HEK293 (cell line): ENCODE measurements at regions not wholly inside any gene's neighbourhood (a gene's known extent, or its start where the extent isn't known, plus 50 kb on each side); places are given as distances from the start of the nearest gene placed in this dataset.

Source experiments
- CTCF ChIA-PET: fragments of 350-600 bp; formaldehyde crosslinking; extraction: SDS; loops from one replicate; lab custom pipeline; 2021; ENCODE audit warnings: antibody characterized with exemption; lab: Yijun Ruan, JAX
- POLR2A ChIA-PET: fragments of 300-600 bp; formaldehyde crosslinking; extraction: SDS; loops from one replicate; lab custom pipeline; 2020; ENCODE audit warnings: antibody characterized with exemption, inconsistent platforms; lab: Yijun Ruan, JAX
- H3K27ac ChIP-seq: fragments of 200-500 bp; sonication (Bioruptor generic); 2 replicates; pipeline ENCODE4 v1.5.1; 2014; ENCODE audit warnings: low read depth, low read length, control low read depth, inconsistent platforms; ENCODE audit errors: extremely low read depth
- H3K36me3 ChIP-seq, 2 experiments: fragments of 200-500 bp in 1 of 2; sonication (Bioruptor generic) in 1 of 2; 1 replicate in 1 of 2; 2 replicates in 1 of 2; pipeline ENCODE4 v1.5.1; 2014 to 2017; ENCODE audit warnings: inconsistent platforms in 2 of 2, low read length in 2 of 2; ENCODE audit not compliant: control insufficient read depth in 2 of 2, insufficient read depth in 1 of 2
- H3K4me1 ChIP-seq: fragments of 200-500 bp; sonication (Bioruptor generic); 2 replicates; pipeline ENCODE4 v1.5.1; 2014; ENCODE audit warnings: mild to moderate bottlenecking, low read length, inconsistent platforms; ENCODE audit not compliant: control insufficient read depth, insufficient read depth
- H3K4me3 ChIP-seq: 2 replicates; pipeline ENCODE4 v1.5.1; 2011; ENCODE audit warnings: low read depth, mild to moderate bottlenecking, control low read depth, low read length, moderate library complexity
- H3K9me3 ChIP-seq: fragments of 200-500 bp; sonication (Bioruptor generic); 2 replicates; pipeline ENCODE4 v1.5.1; 2014; ENCODE audit warnings: low read depth, low read length, inconsistent platforms; ENCODE audit not compliant: control insufficient read depth, insufficient read depth
- GLI4 ChIP-seq: fragments of 450-650 bp; formaldehyde crosslinking; IDR thresholded peaks from 2 replicates; pipeline ENCODE4 v1.5.1; 2016; ENCODE audit warnings: missing biosample characterization, missing genetic modification characterization
- GLIS1 ChIP-seq: fragments of 450-650 bp; formaldehyde crosslinking; IDR thresholded peaks from 2 replicates; pipeline ENCODE4 v1.5.1; 2016; ENCODE audit warnings: missing biosample characterization, missing genetic modification characterization
- GLIS2 ChIP-seq: fragments of 450-650 bp; formaldehyde crosslinking; IDR thresholded peaks from 2 replicates; pipeline ENCODE4 v1.5.1; 2016; ENCODE audit warnings: missing biosample characterization, missing genetic modification characterization
- KLF9 ChIP-seq: fragments of 450-650 bp; formaldehyde crosslinking; IDR thresholded peaks from 2 replicates; pipeline ENCODE4 v1.5.1; 2016; ENCODE audit warnings: missing biosample characterization, missing genetic modification characterization, low read depth
- SP3 ChIP-seq: fragments of 450-650 bp; formaldehyde crosslinking; IDR thresholded peaks from 2 replicates; pipeline ENCODE4 v1.5.1; 2016; ENCODE audit warnings: missing biosample characterization, missing genetic modification characterization
- TRIM28 ChIP-seq: IDR thresholded peaks from 2 replicates; pipeline ENCODE4 v1.6.1; 2011; ENCODE audit warnings: low read length, control low read depth, borderline replicate concordance
- YY1 ChIP-seq: fragments of 450-650 bp; formaldehyde crosslinking; IDR thresholded peaks from 2 replicates; pipeline ENCODE4 v1.5.1; 2018; ENCODE audit warnings: missing biosample characterization, missing genetic modification characterization
- ZBTB48 ChIP-seq: fragments of 450-650 bp; formaldehyde crosslinking; IDR thresholded peaks from 2 replicates; pipeline ENCODE4 v1.5.1; 2016; ENCODE audit warnings: missing biosample characterization, missing genetic modification characterization
- ZBTB7A ChIP-seq: fragments of 450-650 bp; formaldehyde crosslinking; IDR thresholded peaks from 2 replicates; pipeline ENCODE4 v1.5.1; 2016; ENCODE audit warnings: low read depth, missing biosample characterization, missing genetic modification characterization
- ZIC2 ChIP-seq: fragments of 450-650 bp; formaldehyde crosslinking; IDR thresholded peaks from 2 replicates; pipeline ENCODE4 v1.5.1; 2016; ENCODE audit warnings: missing biosample characterization, missing genetic modification characterization
- ZNF10 ChIP-seq: fragments of 450-650 bp; formaldehyde crosslinking; IDR thresholded peaks from 2 replicates; pipeline ENCODE4 v1.5.1; 2017; ENCODE audit warnings: missing biosample characterization, missing genetic modification characterization
- ZNF202 ChIP-seq: fragments of 450-650 bp; formaldehyde crosslinking; IDR thresholded peaks from 2 replicates; pipeline ENCODE4 v1.5.1; 2016; ENCODE audit warnings: missing biosample characterization, missing genetic modification characterization, borderline replicate concordance
- ZNF211 ChIP-seq: fragments of 450-650 bp; formaldehyde crosslinking; IDR thresholded peaks from 2 replicates; pipeline ENCODE4 v1.5.1; 2016; ENCODE audit warnings: low read depth, missing biosample characterization, missing genetic modification characterization
- ZNF223 ChIP-seq: fragments of 450-650 bp; formaldehyde crosslinking; IDR thresholded peaks from 2 replicates; pipeline ENCODE4 v1.5.1; 2016; ENCODE audit warnings: missing biosample characterization, missing genetic modification characterization
- ZNF366 ChIP-seq: fragments of 450-650 bp; formaldehyde crosslinking; conservative IDR thresholded peaks from 2 replicates; pipeline ENCODE4 v1.5.1; 2016; ENCODE audit warnings: missing biosample characterization, missing genetic modification characterization
- ZNF530 ChIP-seq: fragments of 450-650 bp; formaldehyde crosslinking; IDR thresholded peaks from 2 replicates; pipeline ENCODE4 v1.5.1; 2016; ENCODE audit warnings: low read depth, missing biosample characterization, missing genetic modification characterization
- ZNF548 ChIP-seq: fragments of 450-650 bp; formaldehyde crosslinking; IDR thresholded peaks from 2 replicates; pipeline ENCODE4 v1.5.1; 2016; ENCODE audit warnings: missing biosample characterization, missing genetic modification characterization
- ZNF629 ChIP-seq: fragments of 450-650 bp; formaldehyde crosslinking; IDR thresholded peaks from 2 replicates; pipeline ENCODE4 v1.5.1; 2017; ENCODE audit warnings: missing biosample characterization, missing genetic modification characterization
- ZNF792 ChIP-seq: fragments of 450-650 bp; formaldehyde crosslinking; IDR thresholded peaks from 2 replicates; pipeline ENCODE4 v1.5.1; 2016; ENCODE audit warnings: missing biosample characterization, missing genetic modification characterization
- ZSCAN18 ChIP-seq: fragments of 450-650 bp; formaldehyde crosslinking; IDR thresholded peaks from 2 replicates; pipeline ENCODE4 v1.5.1; 2016; ENCODE audit warnings: missing biosample characterization, missing genetic modification characterization
- TF ChIP-seq, protein P1 (sequence below): fragments of 450-650 bp; formaldehyde crosslinking; IDR thresholded peaks from 2 replicates; pipeline ENCODE4 v1.5.1; 2016; ENCODE audit warnings: missing biosample characterization, missing genetic modification characterization, borderline replicate concordance
- TF ChIP-seq, protein P2 (sequence below): fragments of 450-650 bp; formaldehyde crosslinking; IDR thresholded peaks from 2 replicates; pipeline ENCODE4 v1.5.1; 2016; ENCODE audit warnings: missing biosample characterization, missing genetic modification characterization
- TF ChIP-seq, protein P3 (sequence below): sonication (generic); formaldehyde crosslinking; IDR thresholded peaks from 2 replicates; pipeline ENCODE4 v1.8.1; 2022; ENCODE audit warnings: mild to moderate bottlenecking, moderate library complexity, missing genetic modification reagents
- TF ChIP-seq, protein P4 (sequence below): fragments of 450-650 bp; formaldehyde crosslinking; IDR thresholded peaks from 2 replicates; pipeline ENCODE4 v1.5.1; 2017; ENCODE audit warnings: missing biosample characterization, missing genetic modification characterization

DNA sequence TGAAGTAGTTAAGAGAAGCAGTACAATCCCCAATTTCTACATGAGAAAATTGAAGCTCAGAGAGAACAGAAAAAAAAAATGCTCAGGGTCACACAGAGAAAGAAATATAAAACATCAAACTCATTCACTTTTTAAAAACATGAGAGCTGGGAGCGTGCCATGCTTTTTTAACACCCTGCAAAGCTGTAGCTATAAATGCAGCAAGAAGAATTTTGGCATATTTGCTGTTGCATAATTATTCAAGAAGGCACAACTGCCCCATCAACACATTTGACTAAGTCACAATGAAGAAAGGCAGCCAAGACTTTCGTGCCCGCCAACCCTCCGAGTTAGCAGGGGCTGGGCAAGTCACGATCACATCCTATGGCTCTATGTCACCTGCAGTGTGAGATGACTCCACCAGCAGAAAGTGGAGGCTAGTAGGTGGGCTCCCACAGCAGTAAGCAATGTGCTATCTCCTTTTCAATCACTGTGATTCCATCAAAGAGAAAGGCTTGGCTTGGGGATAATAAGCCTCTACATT is 214.8 kb downstream of the DHX15 start:
- TF ChIP-seq ZBTB48 (tag by site-specific recombination) (no peak), ZNF548 (tag by site-specific recombination) (no peak), GLIS1 (tag by site-specific recombination) (no peak), KLF9 (tag by site-specific recombination) (no peak), GLIS2 (tag by site-specific recombination) (no peak), ZNF792 (tag by site-specific recombination) (no peak), TRIM28 (no peak), SP3 (tag by site-specific recombination) (no peak)
- TF ChIP-seq, protein P1, sequence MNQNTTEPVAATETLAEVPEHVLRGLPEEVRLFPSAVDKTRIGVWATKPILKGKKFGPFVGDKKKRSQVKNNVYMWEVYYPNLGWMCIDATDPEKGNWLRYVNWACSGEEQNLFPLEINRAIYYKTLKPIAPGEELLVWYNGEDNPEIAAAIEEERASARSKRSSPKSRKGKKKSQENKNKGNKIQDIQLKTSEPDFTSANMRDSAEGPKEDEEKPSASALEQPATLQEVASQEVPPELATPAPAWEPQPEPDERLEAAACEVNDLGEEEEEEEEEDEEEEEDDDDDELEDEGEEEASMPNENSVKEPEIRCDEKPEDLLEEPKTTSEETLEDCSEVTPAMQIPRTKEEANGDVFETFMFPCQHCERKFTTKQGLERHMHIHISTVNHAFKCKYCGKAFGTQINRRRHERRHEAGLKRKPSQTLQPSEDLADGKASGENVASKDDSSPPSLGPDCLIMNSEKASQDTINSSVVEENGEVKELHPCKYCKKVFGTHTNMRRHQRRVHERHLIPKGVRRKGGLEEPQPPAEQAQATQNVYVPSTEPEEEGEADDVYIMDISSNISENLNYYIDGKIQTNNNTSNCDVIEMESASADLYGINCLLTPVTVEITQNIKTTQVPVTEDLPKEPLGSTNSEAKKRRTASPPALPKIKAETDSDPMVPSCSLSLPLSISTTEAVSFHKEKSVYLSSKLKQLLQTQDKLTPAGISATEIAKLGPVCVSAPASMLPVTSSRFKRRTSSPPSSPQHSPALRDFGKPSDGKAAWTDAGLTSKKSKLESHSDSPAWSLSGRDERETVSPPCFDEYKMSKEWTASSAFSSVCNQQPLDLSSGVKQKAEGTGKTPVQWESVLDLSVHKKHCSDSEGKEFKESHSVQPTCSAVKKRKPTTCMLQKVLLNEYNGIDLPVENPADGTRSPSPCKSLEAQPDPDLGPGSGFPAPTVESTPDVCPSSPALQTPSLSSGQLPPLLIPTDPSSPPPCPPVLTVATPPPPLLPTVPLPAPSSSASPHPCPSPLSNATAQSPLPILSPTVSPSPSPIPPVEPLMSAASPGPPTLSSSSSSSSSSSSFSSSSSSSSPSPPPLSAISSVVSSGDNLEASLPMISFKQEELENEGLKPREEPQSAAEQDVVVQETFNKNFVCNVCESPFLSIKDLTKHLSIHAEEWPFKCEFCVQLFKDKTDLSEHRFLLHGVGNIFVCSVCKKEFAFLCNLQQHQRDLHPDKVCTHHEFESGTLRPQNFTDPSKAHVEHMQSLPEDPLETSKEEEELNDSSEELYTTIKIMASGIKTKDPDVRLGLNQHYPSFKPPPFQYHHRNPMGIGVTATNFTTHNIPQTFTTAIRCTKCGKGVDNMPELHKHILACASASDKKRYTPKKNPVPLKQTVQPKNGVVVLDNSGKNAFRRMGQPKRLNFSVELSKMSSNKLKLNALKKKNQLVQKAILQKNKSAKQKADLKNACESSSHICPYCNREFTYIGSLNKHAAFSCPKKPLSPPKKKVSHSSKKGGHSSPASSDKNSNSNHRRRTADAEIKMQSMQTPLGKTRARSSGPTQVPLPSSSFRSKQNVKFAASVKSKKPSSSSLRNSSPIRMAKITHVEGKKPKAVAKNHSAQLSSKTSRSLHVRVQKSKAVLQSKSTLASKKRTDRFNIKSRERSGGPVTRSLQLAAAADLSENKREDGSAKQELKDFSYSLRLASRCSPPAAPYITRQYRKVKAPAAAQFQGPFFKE (tag by site-specific recombination): no peak
- TF ChIP-seq, all 188 proteins: peak for 0
- ChIA-PET CTCF (no interaction called here), POLR2A (no interaction called here)
- Histone ChIP-seq H3K9me3 (no peaks in the 10 kb centered on the region), H3K27ac (no peak overlapping the region), H3K36me3 (no peaks in the 10 kb centered on the region), H3K4me3 (no peak overlapping the region), H3K4me1 (no peaks in the 10 kb centered on the region)

DNA sequence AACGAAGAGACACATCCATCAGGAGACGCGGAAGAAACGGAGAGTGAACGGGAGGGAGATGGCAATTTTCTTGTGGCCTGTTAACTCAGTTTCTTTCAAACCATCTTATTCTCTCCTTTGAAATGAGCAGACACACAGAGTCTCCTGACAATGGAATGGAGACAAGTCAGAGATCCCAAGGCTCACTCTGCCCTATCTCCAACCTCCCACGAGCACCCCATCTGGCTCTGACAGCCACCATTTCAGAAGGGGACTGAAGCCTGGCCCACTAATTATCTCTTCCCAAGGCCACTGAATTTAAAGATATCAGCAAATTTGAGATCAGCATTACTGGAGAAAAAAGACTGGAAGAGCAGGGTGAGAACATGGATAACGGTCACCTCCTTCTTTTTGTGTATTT is 215.6 kb downstream of the DHX15 start:
- H3K27ac ChIP-seq: no peak overlapping the region
- H3K4me3 ChIP-seq: no peak overlapping the region
- no peaks in the 10 kb centered on the region for H3K9me3 ChIP-seq
- ChIA-PET CTCF (no interaction called here), POLR2A (no interaction called here)
- H3K36me3 ChIP-seq: no peaks in the 10 kb centered on the region
- H3K4me1 ChIP-seq: no peaks in the 10 kb centered on the region
- TF ChIP-seq YY1 (tag by site-specific recombination) (no peak), ZNF211 (no peak), ZNF223 (tag by site-specific recombination) (no peak), ZNF629 (tag by site-specific recombination) (no peak), ZNF548 (tag by site-specific recombination) (no peak), ZNF366 (tag by site-specific recombination) (no peak), ZBTB7A (no peak), ZNF10 (tag by site-specific recombination) (no peak), GLI4 (tag by site-specific recombination) (no peak), ZNF202 (tag by site-specific recombination) (no peak), ZSCAN18 (tag by site-specific recombination) (no peak), ZIC2 (no peak), ZNF530 (tag by site-specific recombination) (no peak)
- TF ChIP-seq, protein P2, sequence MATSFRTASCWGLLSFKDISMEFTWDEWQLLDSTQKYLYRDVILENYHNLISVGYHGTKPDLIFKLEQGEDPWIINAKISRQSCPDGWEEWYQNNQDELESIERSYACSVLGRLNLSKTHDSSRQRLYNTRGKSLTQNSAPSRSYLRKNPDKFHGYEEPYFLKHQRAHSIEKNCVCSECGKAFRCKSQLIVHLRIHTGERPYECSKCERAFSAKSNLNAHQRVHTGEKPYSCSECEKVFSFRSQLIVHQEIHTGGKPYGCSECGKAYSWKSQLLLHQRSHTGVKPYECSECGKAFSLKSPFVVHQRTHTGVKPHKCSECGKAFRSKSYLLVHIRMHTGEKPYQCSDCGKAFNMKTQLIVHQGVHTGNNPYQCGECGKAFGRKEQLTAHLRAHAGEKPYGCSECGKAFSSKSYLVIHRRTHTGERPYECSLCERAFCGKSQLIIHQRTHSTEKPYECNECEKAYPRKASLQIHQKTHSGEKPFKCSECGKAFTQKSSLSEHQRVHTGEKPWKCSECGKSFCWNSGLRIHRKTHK (tag by site-specific recombination): no peak
- TF ChIP-seq, protein P3, sequence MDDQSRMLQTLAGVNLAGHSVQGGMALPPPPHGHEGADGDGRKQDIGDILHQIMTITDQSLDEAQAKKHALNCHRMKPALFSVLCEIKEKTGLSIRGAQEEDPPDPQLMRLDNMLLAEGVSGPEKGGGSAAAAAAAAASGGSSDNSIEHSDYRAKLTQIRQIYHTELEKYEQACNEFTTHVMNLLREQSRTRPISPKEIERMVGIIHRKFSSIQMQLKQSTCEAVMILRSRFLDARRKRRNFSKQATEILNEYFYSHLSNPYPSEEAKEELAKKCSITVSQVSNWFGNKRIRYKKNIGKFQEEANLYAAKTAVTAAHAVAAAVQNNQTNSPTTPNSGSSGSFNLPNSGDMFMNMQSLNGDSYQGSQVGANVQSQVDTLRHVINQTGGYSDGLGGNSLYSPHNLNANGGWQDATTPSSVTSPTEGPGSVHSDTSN (CRISPR knock-in tag): no peak
- TF ChIP-seq, protein P4, sequence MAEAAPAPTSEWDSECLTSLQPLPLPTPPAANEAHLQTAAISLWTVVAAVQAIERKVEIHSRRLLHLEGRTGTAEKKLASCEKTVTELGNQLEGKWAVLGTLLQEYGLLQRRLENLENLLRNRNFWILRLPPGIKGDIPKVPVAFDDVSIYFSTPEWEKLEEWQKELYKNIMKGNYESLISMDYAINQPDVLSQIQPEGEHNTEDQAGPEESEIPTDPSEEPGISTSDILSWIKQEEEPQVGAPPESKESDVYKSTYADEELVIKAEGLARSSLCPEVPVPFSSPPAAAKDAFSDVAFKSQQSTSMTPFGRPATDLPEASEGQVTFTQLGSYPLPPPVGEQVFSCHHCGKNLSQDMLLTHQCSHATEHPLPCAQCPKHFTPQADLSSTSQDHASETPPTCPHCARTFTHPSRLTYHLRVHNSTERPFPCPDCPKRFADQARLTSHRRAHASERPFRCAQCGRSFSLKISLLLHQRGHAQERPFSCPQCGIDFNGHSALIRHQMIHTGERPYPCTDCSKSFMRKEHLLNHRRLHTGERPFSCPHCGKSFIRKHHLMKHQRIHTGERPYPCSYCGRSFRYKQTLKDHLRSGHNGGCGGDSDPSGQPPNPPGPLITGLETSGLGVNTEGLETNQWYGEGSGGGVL: no peak
